ENCODE measurements at regions not wholly inside any gene's neighbourhood (a gene's known extent, or its start where the extent isn't known, plus 50 kb on each side); places are given as distances from the start of the nearest gene placed in this dataset.

DNA sequence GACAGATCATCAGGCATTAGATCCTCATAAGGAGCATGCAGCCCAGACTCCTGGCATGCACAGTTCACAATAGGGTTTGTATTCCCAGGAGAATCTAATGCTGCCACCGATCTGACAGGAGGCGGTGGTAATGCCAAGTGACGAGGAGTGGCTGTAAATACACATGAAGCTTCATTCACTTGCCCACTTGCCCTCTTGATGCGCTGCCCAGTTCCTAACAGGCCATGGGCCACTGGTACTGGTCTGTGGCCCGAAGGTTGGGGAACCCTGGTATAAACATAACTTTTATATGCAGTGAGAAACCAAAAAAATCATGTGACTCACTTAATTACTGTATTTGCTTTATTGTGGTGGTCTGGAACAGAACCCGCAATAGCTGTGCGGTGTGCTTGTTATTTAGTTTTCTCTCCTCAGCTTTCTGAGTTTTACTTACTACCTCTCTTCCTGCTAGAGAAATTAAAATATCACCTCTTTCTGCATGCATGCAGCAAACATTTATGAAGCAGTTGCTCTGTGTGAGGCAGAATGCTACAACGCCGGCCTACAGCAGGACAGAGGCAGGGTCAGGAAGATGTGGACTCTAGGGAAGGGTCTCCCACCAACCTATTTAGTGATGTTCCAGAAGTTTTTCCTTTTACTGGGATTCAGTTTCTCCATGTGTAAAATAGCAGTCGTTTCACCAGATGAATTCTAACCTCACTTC lies 151.3 kb downstream of the MAF start:
- TF ChIP-seq, protein P1, sequence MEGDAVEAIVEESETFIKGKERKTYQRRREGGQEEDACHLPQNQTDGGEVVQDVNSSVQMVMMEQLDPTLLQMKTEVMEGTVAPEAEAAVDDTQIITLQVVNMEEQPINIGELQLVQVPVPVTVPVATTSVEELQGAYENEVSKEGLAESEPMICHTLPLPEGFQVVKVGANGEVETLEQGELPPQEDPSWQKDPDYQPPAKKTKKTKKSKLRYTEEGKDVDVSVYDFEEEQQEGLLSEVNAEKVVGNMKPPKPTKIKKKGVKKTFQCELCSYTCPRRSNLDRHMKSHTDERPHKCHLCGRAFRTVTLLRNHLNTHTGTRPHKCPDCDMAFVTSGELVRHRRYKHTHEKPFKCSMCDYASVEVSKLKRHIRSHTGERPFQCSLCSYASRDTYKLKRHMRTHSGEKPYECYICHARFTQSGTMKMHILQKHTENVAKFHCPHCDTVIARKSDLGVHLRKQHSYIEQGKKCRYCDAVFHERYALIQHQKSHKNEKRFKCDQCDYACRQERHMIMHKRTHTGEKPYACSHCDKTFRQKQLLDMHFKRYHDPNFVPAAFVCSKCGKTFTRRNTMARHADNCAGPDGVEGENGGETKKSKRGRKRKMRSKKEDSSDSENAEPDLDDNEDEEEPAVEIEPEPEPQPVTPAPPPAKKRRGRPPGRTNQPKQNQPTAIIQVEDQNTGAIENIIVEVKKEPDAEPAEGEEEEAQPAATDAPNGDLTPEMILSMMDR (IDR thresholded peaks at IDR 0.05; ENCODE audit: low read depth, low read length, missing input control), result no peak
- TF ChIP-seq SP1 (IDR thresholded peaks at IDR 0.05), result no peak
- TF ChIP-seq FOXA1 (IDR thresholded peaks at IDR 0.05), result no peak
- TF ChIP-seq, protein P2, sequence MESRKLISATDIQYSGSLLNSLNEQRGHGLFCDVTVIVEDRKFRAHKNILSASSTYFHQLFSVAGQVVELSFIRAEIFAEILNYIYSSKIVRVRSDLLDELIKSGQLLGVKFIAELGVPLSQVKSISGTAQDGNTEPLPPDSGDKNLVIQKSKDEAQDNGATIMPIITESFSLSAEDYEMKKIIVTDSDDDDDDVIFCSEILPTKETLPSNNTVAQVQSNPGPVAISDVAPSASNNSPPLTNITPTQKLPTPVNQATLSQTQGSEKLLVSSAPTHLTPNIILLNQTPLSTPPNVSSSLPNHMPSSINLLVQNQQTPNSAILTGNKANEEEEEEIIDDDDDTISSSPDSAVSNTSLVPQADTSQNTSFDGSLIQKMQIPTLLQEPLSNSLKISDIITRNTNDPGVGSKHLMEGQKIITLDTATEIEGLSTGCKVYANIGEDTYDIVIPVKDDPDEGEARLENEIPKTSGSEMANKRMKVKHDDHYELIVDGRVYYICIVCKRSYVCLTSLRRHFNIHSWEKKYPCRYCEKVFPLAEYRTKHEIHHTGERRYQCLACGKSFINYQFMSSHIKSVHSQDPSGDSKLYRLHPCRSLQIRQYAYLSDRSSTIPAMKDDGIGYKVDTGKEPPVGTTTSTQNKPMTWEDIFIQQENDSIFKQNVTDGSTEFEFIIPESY (IDR thresholded peaks at IDR 0.05), result no peak
- TF ChIP-seq, protein P3, sequence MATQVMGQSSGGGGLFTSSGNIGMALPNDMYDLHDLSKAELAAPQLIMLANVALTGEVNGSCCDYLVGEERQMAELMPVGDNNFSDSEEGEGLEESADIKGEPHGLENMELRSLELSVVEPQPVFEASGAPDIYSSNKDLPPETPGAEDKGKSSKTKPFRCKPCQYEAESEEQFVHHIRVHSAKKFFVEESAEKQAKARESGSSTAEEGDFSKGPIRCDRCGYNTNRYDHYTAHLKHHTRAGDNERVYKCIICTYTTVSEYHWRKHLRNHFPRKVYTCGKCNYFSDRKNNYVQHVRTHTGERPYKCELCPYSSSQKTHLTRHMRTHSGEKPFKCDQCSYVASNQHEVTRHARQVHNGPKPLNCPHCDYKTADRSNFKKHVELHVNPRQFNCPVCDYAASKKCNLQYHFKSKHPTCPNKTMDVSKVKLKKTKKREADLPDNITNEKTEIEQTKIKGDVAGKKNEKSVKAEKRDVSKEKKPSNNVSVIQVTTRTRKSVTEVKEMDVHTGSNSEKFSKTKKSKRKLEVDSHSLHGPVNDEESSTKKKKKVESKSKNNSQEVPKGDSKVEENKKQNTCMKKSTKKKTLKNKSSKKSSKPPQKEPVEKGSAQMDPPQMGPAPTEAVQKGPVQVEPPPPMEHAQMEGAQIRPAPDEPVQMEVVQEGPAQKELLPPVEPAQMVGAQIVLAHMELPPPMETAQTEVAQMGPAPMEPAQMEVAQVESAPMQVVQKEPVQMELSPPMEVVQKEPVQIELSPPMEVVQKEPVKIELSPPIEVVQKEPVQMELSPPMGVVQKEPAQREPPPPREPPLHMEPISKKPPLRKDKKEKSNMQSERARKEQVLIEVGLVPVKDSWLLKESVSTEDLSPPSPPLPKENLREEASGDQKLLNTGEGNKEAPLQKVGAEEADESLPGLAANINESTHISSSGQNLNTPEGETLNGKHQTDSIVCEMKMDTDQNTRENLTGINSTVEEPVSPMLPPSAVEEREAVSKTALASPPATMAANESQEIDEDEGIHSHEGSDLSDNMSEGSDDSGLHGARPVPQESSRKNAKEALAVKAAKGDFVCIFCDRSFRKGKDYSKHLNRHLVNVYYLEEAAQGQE (IDR thresholded peaks at IDR 0.05), result no peak
- no peak for TF ChIP-seq GABPA (IDR thresholded peaks at IDR 0.05 in 1 of 2, conservative IDR thresholded peaks at IDR 0.05 in 1 of 2)
- no peak for TF ChIP-seq YY1 (IDR thresholded peaks at IDR 0.05)
- TF ChIP-seq, protein P4, sequence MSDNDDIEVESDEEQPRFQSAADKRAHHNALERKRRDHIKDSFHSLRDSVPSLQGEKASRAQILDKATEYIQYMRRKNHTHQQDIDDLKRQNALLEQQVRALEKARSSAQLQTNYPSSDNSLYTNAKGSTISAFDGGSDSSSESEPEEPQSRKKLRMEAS (IDR thresholded peaks at IDR 0.05), result no peak
- TF ChIP-seq TAF1 (conservative IDR thresholded peaks at IDR 0.05), result no peak
- TF ChIP-seq JUND (IDR thresholded peaks at IDR 0.05), result no peak
- TF ChIP-seq RXRA (IDR thresholded peaks at IDR 0.05), result no peak
